ENCODE measurements at regions not wholly inside any gene's neighbourhood (a gene's known extent, or its start where the extent isn't known, plus 50 kb on each side); places are given as distances from the start of the nearest gene placed in this dataset.

- no peak for DNase-seq (ENCODE audit: low read depth)
- TF ChIP-seq CTCF (IDR thresholded peaks at IDR 0.05; ENCODE audit: control insufficient read depth, insufficient read depth, low read depth, low read length, missing control alignments), result no peak
These were observed 125.8 kb upstream of the EDNRA start for GRCh38 chr4:147355032-147355656.

GRCh38 chr4:147355847-147356246 lies 125.0 kb upstream of the EDNRA start:
- DNase-seq (ENCODE audit: low read depth), result no peak
- no peak overlapping the region for H3K4me3 ChIP-seq (ENCODE audit: control insufficient read depth, low read depth, low read length)
- no peak for TF ChIP-seq CTCF (IDR thresholded peaks at IDR 0.05; ENCODE audit: control insufficient read depth, insufficient read depth, low read depth, low read length, missing control alignments)

More at GRCh38 chr4:147355032-147355656, 125.8 kb upstream of the EDNRA start:
- H3K4me3 ChIP-seq (ENCODE audit: control insufficient read depth, low read depth, low read length), result no peak overlapping the region

- peak; percentile 61 for DNase-seq (ENCODE audit: low read depth)
- no peak for TF ChIP-seq CTCF (IDR thresholded peaks at IDR 0.05; ENCODE audit: control insufficient read depth, insufficient read depth, low read depth, low read length, missing control alignments)
- H3K4me3 ChIP-seq (ENCODE audit: control insufficient read depth, low read depth, low read length), result no peak overlapping the region
These were observed 120.6 kb upstream of the EDNRA start for GRCh38 chr4:147360301-147360700.

GRCh38 chr4:147361726-147362125 lies 119.2 kb upstream of the EDNRA start:
- peak; percentile 45 for DNase-seq (ENCODE audit: low read depth)
- no peak for TF ChIP-seq CTCF (IDR thresholded peaks at IDR 0.05; ENCODE audit: control insufficient read depth, insufficient read depth, low read depth, low read length, missing control alignments)
- no peak overlapping the region for H3K4me3 ChIP-seq (ENCODE audit: control insufficient read depth, low read depth, low read length)

GRCh38 chr4:147362938-147363337 lies 118.0 kb upstream of the EDNRA start:
- TF ChIP-seq CTCF (IDR thresholded peaks at IDR 0.05; ENCODE audit: control insufficient read depth, insufficient read depth, low read depth, low read length, missing control alignments), result no peak
- DNase-seq (ENCODE audit: low read depth), result no peak
- no peak overlapping the region for H3K4me3 ChIP-seq (ENCODE audit: control insufficient read depth, low read depth, low read length)

GRCh38 chr4:147363514-147363913 lies 117.4 kb upstream of the EDNRA start:
- no peak for TF ChIP-seq CTCF (IDR thresholded peaks at IDR 0.05; ENCODE audit: control insufficient read depth, insufficient read depth, low read depth, low read length, missing control alignments)
- no peak overlapping the region for H3K4me3 ChIP-seq (ENCODE audit: control insufficient read depth, low read depth, low read length)
- DNase-seq (ENCODE audit: low read depth), result no peak

Measured in AG09309 (cell line).